ENCODE measurements at regions not wholly inside any gene's neighbourhood (a gene's known extent, or its start where the extent isn't known, plus 50 kb on each side); places are given as distances from the start of the nearest gene placed in this dataset.

- TF ChIP-seq BRF2 (IDR thresholded peaks at IDR 0.05; ENCODE audit: borderline replicate concordance, insufficient read depth, insufficient read length) (no peak), FOXJ3 (CRISPR knock-in tag; IDR thresholded peaks at IDR 0.05) (no peak), CHD7 (IDR thresholded peaks at IDR 0.05; ENCODE audit: low read depth, low read length) (no peak), NFRKB (IDR thresholded peaks at IDR 0.05; ENCODE audit: low read depth) (no peak), XRCC3 (IDR thresholded peaks at IDR 0.05) (no peak), HMGN3 (IDR thresholded peaks at IDR 0.05; ENCODE audit: borderline replicate concordance, extremely low read depth, insufficient read length, low read depth, low read length) (no peak), EP400 (IDR thresholded peaks at IDR 0.05) (no peak), MAFG (tag; conservative IDR thresholded peaks at IDR 0.05) (no peak), TCF7L2 (IDR thresholded peaks at IDR 0.05; ENCODE audit: low read depth, low read length) (no peak), BCOR (IDR thresholded peaks at IDR 0.05) (peak; percentile 62), STAT5B (CRISPR knock-in tag; IDR thresholded peaks at IDR 0.05) (no peak), C11orf30 (IDR thresholded peaks at IDR 0.05; ENCODE audit: low read depth) (no peak), ADNP (tag; IDR thresholded peaks at IDR 0.05) (0 out of 2 replicates have a peak, but pooled peaks have one; percentile 34), PHB2 (IDR thresholded peaks at IDR 0.05; ENCODE audit: low read depth) (no peak), LCOR (CRISPR knock-in tag; IDR thresholded peaks at IDR 0.05) (no peak), ZNF143 (CRISPR knock-in tag; IDR thresholded peaks at IDR 0.05) (no peak), CBX3 (IDR thresholded peaks at IDR 0.05; ENCODE audit: borderline replicate concordance in 1 of 2, low read length in 2 of 2) (no peak)
Observed at GRCh38 chr2:47313141-47313691, 55.9 kb upstream of the EPCAM start (continued).

Data from K562 (cell line).